A673 (cell line): ENCODE measurements at regions not wholly inside any gene's neighbourhood (a gene's known extent, or its start where the extent isn't known, plus 50 kb on each side); places are given as distances from the start of the nearest gene placed in this dataset.

ENCODE experiments used
- CTCF ChIP-seq: fragments of 300-800, 200-600 bp; sonication (generic); conservative IDR thresholded peaks from 2 replicates; pipeline ENCODE4 v1.5.1; 2017; ENCODE audit warnings: low read depth, mild to moderate bottlenecking, antibody characterized with exemption, low read length, moderate library complexity, mixed read lengths
- EZH2 ChIP-seq: fragments of 200-600 bp; sonication (generic); IDR thresholded peaks from 2 replicates; pipeline ENCODE4 v1.6.1; 2017; ENCODE audit warnings: borderline replicate concordance, low read depth, mild to moderate bottlenecking, mixed read lengths, antibody characterized with exemption, low read length; ENCODE audit not compliant: poor library complexity, severe bottlenecking

GRCh38 chr22:22398530-22399327 lies 109.8 kb downstream of the ZNF280B start:
- TF ChIP-seq CTCF (no peak), EZH2 (no peak)
